GM12878 (cell line): ENCODE measurements at regions not wholly inside any gene's neighbourhood (a gene's known extent, or its start where the extent isn't known, plus 50 kb on each side); places are given as distances from the start of the nearest gene placed in this dataset.

ENCODE experiments used
- ATAC-seq: fragments of 200-7000 bp; cut with Tn5 transposase; 3 replicates; pipeline ENCODE4 v1.9.1; 2020; ENCODE audit warnings: mild to moderate bottlenecking, moderate library complexity
- BruUV-seq: library from RNA; stranded (reverse); fragments of 400-500 nt; replicated peaks from 2 replicates; lab custom pipeline; 2021; lab: Mats Ljungman, UMichigan
- CTCF ChIA-PET: fragments of 300-600 bp; sonication (Branson Sonifier 250); formaldehyde crosslinking; extraction: SDS; loops from one replicate; lab custom pipeline; 2021; ENCODE audit warnings: inconsistent platforms; lab: Yijun Ruan, JAX
- POLR2A ChIA-PET: fragments of 350-600 bp; formaldehyde crosslinking; extraction: SDS; loops from one replicate; lab custom pipeline; 2021; ENCODE audit warnings: inconsistent platforms; lab: Charles Lee
- RAD21 ChIA-PET: fragments of 300-600 bp; sonication (Branson Sonifier 250); formaldehyde crosslinking; loops from one replicate; lab custom pipeline; 2023; ENCODE audit warnings: antibody characterized with exemption; ENCODE audit not compliant: unreplicated experiment; lab: Charles Lee
- SMC1A ChIA-PET: fragments of 300-600 bp; sonication (Branson Sonifier 250); formaldehyde crosslinking; loops from one replicate; lab custom pipeline; 2023; ENCODE audit not compliant: unreplicated experiment, uncharacterized antibody; lab: Charles Lee
- DNase-seq: peaks from one replicate; pipeline ENCODE4 v3.0.0-alpha.2; 2011; ENCODE audit warnings: low read depth, low spot score
- FAIRE-seq: peaks from 3 replicates; lab custom pipeline; 2011; peaks lifted over from hg19 to GRCh38; lab: Jason Lieb, UNC
- H2AFZ ChIP-seq: 2 replicates; pipeline ENCODE4 v1.6.0; 2011; ENCODE audit warnings: low read depth, low read length, control low read depth; ENCODE audit not compliant: control insufficient read depth
- H3K27ac ChIP-seq: 2 replicates; pipeline ENCODE4 v1.5.1; 2011; ENCODE audit warnings: control low read depth; ENCODE audit not compliant: control insufficient read depth, insufficient read depth
- H3K27me3 ChIP-seq, 2 experiments: replicated peaks in 1 of 2; 2 replicates each; pipeline versions ENCODE4 v1.6.0 to v1.6.1; 2011; ENCODE audit warnings: low read length in 1 of 2; ENCODE audit not compliant: control insufficient read depth in 2 of 2, insufficient read depth in 2 of 2
- H3K36me3 ChIP-seq, 2 experiments: 2 replicates each; pipeline ENCODE4 v1.5.1; 2011; ENCODE audit warnings: low read length in 1 of 2; ENCODE audit not compliant: control insufficient read depth in 2 of 2, insufficient read depth in 2 of 2
- H3K4me1 ChIP-seq: 2 replicates; pipeline ENCODE4 v1.6.1; 2011; ENCODE audit warnings: mild to moderate bottlenecking, low read length, moderate library complexity, mixed read lengths; ENCODE audit not compliant: control insufficient read depth, insufficient read depth
- H3K4me2 ChIP-seq: 2 replicates; pipeline ENCODE4 v1.6.0; 2011; ENCODE audit warnings: control low read depth; ENCODE audit not compliant: control insufficient read depth, insufficient read depth
- H3K4me3 ChIP-seq: fragments of 200-600 bp; sonication (generic); 2 replicates; pipeline ENCODE4 v1.5.1; 2016
- H3K79me2 ChIP-seq: 2 replicates; pipeline ENCODE4 v1.6.0; 2011; ENCODE audit warnings: low read length; ENCODE audit not compliant: control insufficient read depth, insufficient read depth
- H3K9ac ChIP-seq: 2 replicates; pipeline ENCODE4 v1.8.0; 2011; ENCODE audit warnings: low read length, control low read depth, mixed read lengths; ENCODE audit not compliant: control insufficient read depth, insufficient read depth
- H3K9me3 ChIP-seq: replicated peaks from 3 replicates; pipeline ENCODE4 v1.5.1; 2011; ENCODE audit warnings: mild to moderate bottlenecking, low read length; ENCODE audit not compliant: control insufficient read depth, insufficient read depth
- H4K20me1 ChIP-seq: 2 replicates; pipeline ENCODE4 v1.6.0; 2011; ENCODE audit not compliant: control insufficient read depth, insufficient read depth
- ATF2 ChIP-seq: IDR thresholded peaks from 2 replicates; pipeline ENCODE4 v1.6.1; 2012; ENCODE audit warnings: low read length, inconsistent platforms
- ATF7 ChIP-seq: fragments of 450-650 bp; IDR thresholded peaks from 2 replicates; pipeline ENCODE4 v1.6.1; 2016; ENCODE audit warnings: low read depth, mild to moderate bottlenecking
- BCL3 ChIP-seq: IDR thresholded peaks from 2 replicates; pipeline ENCODE4 v1.6.1; 2011; ENCODE audit warnings: borderline replicate concordance, low read depth, mild to moderate bottlenecking, moderate library complexity, low read length; ENCODE audit not compliant: insufficient read depth, poor library complexity, severe bottlenecking
- BRCA1 ChIP-seq: IDR thresholded peaks from 2 replicates; pipeline ENCODE4 v1.6.1; 2011; ENCODE audit warnings: low read depth, low read length, improper control_type of control experiment
- CHD4 ChIP-seq: fragments of 200-600 bp; sonication (generic); IDR thresholded peaks from 2 replicates; pipeline ENCODE4 v1.6.1; 2016; ENCODE audit warnings: mild to moderate bottlenecking
- EGR1 ChIP-seq, 2 experiments: IDR thresholded peaks; 1 replicate in 1 of 2; 2 replicates in 1 of 2; pipeline ENCODE4 v1.6.1; 2011 to 2012; ENCODE audit warnings: low read depth in 2 of 2, low read length in 2 of 2, borderline replicate concordance in 1 of 2, mild to moderate bottlenecking in 1 of 2, moderate library complexity in 1 of 2
- ETV6 ChIP-seq, 2 experiments: fragments of 450-650 bp in 1 of 2; IDR thresholded peaks in 1 of 2; conservative IDR thresholded peaks in 1 of 2; 2 replicates each; pipeline ENCODE4 v1.6.1; 2014; ENCODE audit warnings: antibody characterized with exemption in 1 of 2, borderline replicate concordance in 1 of 2, low read depth in 1 of 2, mild to moderate bottlenecking in 1 of 2, moderate library complexity in 1 of 2
- EZH2 ChIP-seq: IDR thresholded peaks from 2 replicates; pipeline ENCODE4 v1.6.1; 2012; ENCODE audit warnings: low read depth, mild to moderate bottlenecking, control low read depth, inconsistent platforms, low read length, borderline replicate concordance; ENCODE audit not compliant: control insufficient read depth
- FOXM1 ChIP-seq: IDR thresholded peaks from 2 replicates; pipeline ENCODE4 v1.6.1; 2012; ENCODE audit warnings: low read depth, mild to moderate bottlenecking, inconsistent platforms, low read length, moderate library complexity
- MEF2B ChIP-seq: fragments of 450-650 bp; IDR thresholded peaks from 2 replicates; pipeline ENCODE4 v1.6.1; 2018; ENCODE audit warnings: mild to moderate bottlenecking, moderate library complexity; ENCODE audit not compliant: partially characterized antibody, poor library complexity, severe bottlenecking
- SP1 ChIP-seq: IDR thresholded peaks from one replicate; pipeline ENCODE4 v1.6.1; 2011; ENCODE audit warnings: low read depth, low read length
- SREBF2 ChIP-seq: IDR thresholded peaks from 2 replicates; pipeline ENCODE4 v1.6.1; 2012; ENCODE audit warnings: mild to moderate bottlenecking, low read length
- STAT1 ChIP-seq: fragments of 450-650 bp; conservative IDR thresholded peaks from 2 replicates; pipeline ENCODE4 v1.6.1; 2014; ENCODE audit warnings: antibody characterized with exemption, mild to moderate bottlenecking
- TBL1XR1 ChIP-seq: IDR thresholded peaks from 2 replicates; pipeline ENCODE4 v1.6.1; 2012; ENCODE audit warnings: low read depth, low read length, improper control_type of control experiment
- ZBED1 ChIP-seq: IDR thresholded peaks from 2 replicates; pipeline ENCODE4 v1.6.1; 2016; ENCODE audit warnings: borderline replicate concordance
- ZBTB4 ChIP-seq: fragments of 450-650 bp; formaldehyde crosslinking; IDR thresholded peaks from 2 replicates; pipeline ENCODE4 v1.4.0; 2022; ENCODE audit warnings: mild to moderate bottlenecking, moderate library complexity
- ZZZ3 ChIP-seq: IDR thresholded peaks from 2 replicates; pipeline ENCODE4 v1.6.1; 2011; ENCODE audit warnings: low read depth; ENCODE audit not compliant: control insufficient read depth, insufficient read length
- WGBS: methylation state at CpG from one replicate; pipeline ENCODE4 v1.1.6; 2016; ENCODE audit warnings: low lambda C conversion rate; ENCODE audit not compliant: insufficient replicate concordance, insufficient coverage; ENCODE audit errors: missing lambda C conversion rate; 5-methylcytosine and 5-hydroxymethylcytosine counted together
- in situ Hi-C: fragments of 300-500 bp; cut with MboI; formaldehyde crosslinking; loops from 9 replicates; pipeline ENCODE4 v1.14.3; 2018; ENCODE audit warnings: mixed read lengths
- intact Hi-C: fragments of 100-400 bp; cut with micrococcal nuclease; formaldehyde crosslinking; loops from one replicate; pipeline ENCODE4 v1.14.2; 2022; ENCODE audit not compliant: unreplicated experiment

- intact Hi-C loops = no loop called here
Measured at GRCh38 chr15:81885135-81885534, 160.7 kb downstream of the MEX3B start.

More at GRCh38 chr15:81885135-81885534, 160.7 kb downstream of the MEX3B start:
- H3K9me3 ChIP-seq = no peaks in the 10 kb centered on the region
- POLR2A ChIA-PET = no interaction called here
- no peaks in the 10 kb centered on the region for H3K4me1 ChIP-seq
- no peak overlapping the region for H3K4me3 ChIP-seq
- FAIRE-seq (no peak), ATAC-seq (no peak), DNase-seq (no peak)
- 0 out of 4 replicates have a peak, but pooled peaks cover 0 to 2% of the 10 kb centered on the region in 2 experiments for H3K27me3 ChIP-seq
- in situ Hi-C loops = no loop called here
- CTCF ChIA-PET = no interaction called here
- WGBS = 71% methylated on average over 2 of the region's 2 CpGs
- SMC1A ChIA-PET = no interaction called here
- no peak for TF ChIP-seq MEF2B
- TF ChIP-seq SP1 = no peak
- TF ChIP-seq ZBED1 = no peak
- no peak for TF ChIP-seq TBL1XR1
- no peak for TF ChIP-seq STAT1
- TF ChIP-seq ATF7 = no peak
- no peak for TF ChIP-seq ZZZ3
- no peak for TF ChIP-seq EZH2
- no peak for TF ChIP-seq FOXM1
- no peak for TF ChIP-seq SREBF2
- TF ChIP-seq BRCA1 = no peak
- no peak for TF ChIP-seq BCL3
- no peak for TF ChIP-seq ZBTB4
- TF ChIP-seq EGR1 (IDR thresholded peaks at IDR 0.05; ENCODE audit: borderline replicate concordance in 1 of 2, low read depth in 2 of 2, low read length in 2 of 2) = no peak
- no peak for TF ChIP-seq ETV6 (conservative IDR thresholded peaks at IDR 0.05 in 1 of 2, IDR thresholded peaks at IDR 0.05 in 1 of 2; ENCODE audit: borderline replicate concordance in 1 of 2, low read depth in 1 of 2)
- no peak for TF ChIP-seq ATF2
- TF ChIP-seq CHD4 = no peak
- no peak overlapping the region for H3K27ac ChIP-seq
- H3K36me3 ChIP-seq = no peaks in the 10 kb centered on the region
- H3K9ac ChIP-seq = no peak overlapping the region
- no TSS peak for BruUV-seq
- H3K79me2 ChIP-seq = no peaks in the 10 kb centered on the region
- H2AFZ ChIP-seq = no peak overlapping the region
- H4K20me1 ChIP-seq = no peaks in the 10 kb centered on the region
- RAD21 ChIA-PET = no interaction called here
- H3K4me2 ChIP-seq = no peak overlapping the region
